Transverse colon (tissue), 4 donors: ENCODE measurements at regions not wholly inside any gene's neighbourhood (a gene's known extent, or its start where the extent isn't known, plus 50 kb on each side); places are given as distances from the start of the nearest gene placed in this dataset.
"Not testable (repeated sequence)": the region's sequence is repeated elsewhere in the genome, so short reads cannot be mapped to it uniquely, and the experiment has no call there.

Source experiments
- DNase-seq: peaks from one replicate; pipeline ENCODE4 v3.0.0-alpha.2; 2019
- H3K27ac ChIP-seq, 4 donors: fragments of 200-600 bp; sonication (generic); 2 replicates each; pipeline ENCODE4 v1.5.1; 2016 to 2018; ENCODE audit warnings: inconsistent platforms in 4 of 4
- H3K27me3 ChIP-seq: fragments of 200-600 bp; sonication (generic); 2 replicates; pipeline ENCODE4 v1.5.1; 2017; ENCODE audit warnings: inconsistent platforms
- H3K36me3 ChIP-seq, 4 donors: fragments of 200-600 bp; sonication (generic); 2 replicates each; pipeline ENCODE4 v1.5.1; 2017 to 2019; ENCODE audit warnings: inconsistent platforms in 4 of 4
- H3K4me1 ChIP-seq, 4 donors: fragments of 200-600 bp; sonication (generic); 2 replicates each; pipeline ENCODE4 v1.5.1; 2017 to 2020; ENCODE audit warnings: inconsistent platforms in 4 of 4
- H3K4me3 ChIP-seq, 4 donors: fragments of 200-600 bp; sonication (generic); 1 replicate in 1 of 4; 2 replicates in 3 of 4; pipeline versions ENCODE4 v1.5.1 to v1.6.1; 2017 to 2019; ENCODE audit warnings: inconsistent platforms in 4 of 4
- H3K9me3 ChIP-seq, 2 donors: fragments of 200-600 bp; sonication (generic); 2 replicates each; pipeline ENCODE4 v1.5.1; 2017 to 2019; ENCODE audit warnings: inconsistent platforms in 2 of 2
- EP300 ChIP-seq: sonication (generic); formaldehyde crosslinking; IDR thresholded peaks from one replicate; pipeline ENCODE4 v1.6.1; 2017; ENCODE audit warnings: antibody characterized with exemption, low read depth
- POLR2A ChIP-seq: fragments of 450-650 bp; IDR thresholded peaks from one replicate; pipeline ENCODE4 v1.6.1; 2016; ENCODE audit warnings: antibody characterized with exemption, mild to moderate bottlenecking, moderate library complexity
- POLR2AphosphoS5 ChIP-seq, 3 donors: sonication (generic); formaldehyde crosslinking; IDR thresholded peaks; one replicate each; pipeline ENCODE4 v1.6.1; 2016; ENCODE audit warnings: antibody characterized with exemption in 3 of 3
- WGBS, 2 donors: methylation state at CpG; one replicate each; pipeline ENCODE4 v1.1.5; 2018; ENCODE audit warnings: low coverage in 1 of 2; 5-methylcytosine and 5-hydroxymethylcytosine counted together
- in situ Hi-C, 4 donors: fragments of 200-750 bp; cut with MboI; loops; one replicate each; pipeline versions ENCODE4 v1.15.0 to v1.15.1; 2017; ENCODE audit warnings: low sequenced_read_pairs in 3 of 4, low pct_ligation_motif_present in 1 of 4, low pct_unique_long_range_greater_than_20kb in 1 of 4
- intact Hi-C: fragments of 100-400 bp; cut with DNase I; formaldehyde crosslinking; loops from one replicate; pipeline ENCODE4 v1.15.1; 2023; ENCODE audit warnings: low total_unique reads
- TF ChIP-seq, protein P1 (sequence below), 5 experiments: fragments of 200-600 bp in 3 of 5; fragments of 450-650 bp in 2 of 5; sonication (generic) in 3 of 5; IDR thresholded peaks; 1 replicate in 2 of 5; 2 replicates in 3 of 5; pipeline ENCODE4 v1.5.1; 2016 to 2017; ENCODE audit warnings: antibody characterized with exemption in 5 of 5, inconsistent platforms in 3 of 5, mild to moderate bottlenecking in 2 of 5, moderate library complexity in 1 of 5

- Histone ChIP-seq H3K27ac (no peak overlapping the region), H3K36me3 (no peaks in the 10 kb centered on the region), H3K4me3 (no peak overlapping the region), H3K9me3 (no peaks in the 10 kb centered on the region), H3K4me1 (no peaks in the 10 kb centered on the region), H3K27me3 (no peaks in the 10 kb centered on the region)
- TF ChIP-seq, protein P1, sequence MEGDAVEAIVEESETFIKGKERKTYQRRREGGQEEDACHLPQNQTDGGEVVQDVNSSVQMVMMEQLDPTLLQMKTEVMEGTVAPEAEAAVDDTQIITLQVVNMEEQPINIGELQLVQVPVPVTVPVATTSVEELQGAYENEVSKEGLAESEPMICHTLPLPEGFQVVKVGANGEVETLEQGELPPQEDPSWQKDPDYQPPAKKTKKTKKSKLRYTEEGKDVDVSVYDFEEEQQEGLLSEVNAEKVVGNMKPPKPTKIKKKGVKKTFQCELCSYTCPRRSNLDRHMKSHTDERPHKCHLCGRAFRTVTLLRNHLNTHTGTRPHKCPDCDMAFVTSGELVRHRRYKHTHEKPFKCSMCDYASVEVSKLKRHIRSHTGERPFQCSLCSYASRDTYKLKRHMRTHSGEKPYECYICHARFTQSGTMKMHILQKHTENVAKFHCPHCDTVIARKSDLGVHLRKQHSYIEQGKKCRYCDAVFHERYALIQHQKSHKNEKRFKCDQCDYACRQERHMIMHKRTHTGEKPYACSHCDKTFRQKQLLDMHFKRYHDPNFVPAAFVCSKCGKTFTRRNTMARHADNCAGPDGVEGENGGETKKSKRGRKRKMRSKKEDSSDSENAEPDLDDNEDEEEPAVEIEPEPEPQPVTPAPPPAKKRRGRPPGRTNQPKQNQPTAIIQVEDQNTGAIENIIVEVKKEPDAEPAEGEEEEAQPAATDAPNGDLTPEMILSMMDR (IDR thresholded peaks at IDR 0.05), result no peak
- TF ChIP-seq EP300, result no peak
- TF ChIP-seq POLR2A, result no peak
- TF ChIP-seq POLR2AphosphoS5 (IDR thresholded peaks at IDR 0.05), result no peak
- in situ Hi-C loops (no loop called here), intact Hi-C loops (no loop called here)
- DNase-seq, result no peak
- 67 to 73% methylated on average over 2 to 3 of the region's 3 CpGs for WGBS, 2 donors
These were observed 90.9 kb downstream of the GPR65 start for GRCh38 chr14:88095791-88096190.

DNA sequence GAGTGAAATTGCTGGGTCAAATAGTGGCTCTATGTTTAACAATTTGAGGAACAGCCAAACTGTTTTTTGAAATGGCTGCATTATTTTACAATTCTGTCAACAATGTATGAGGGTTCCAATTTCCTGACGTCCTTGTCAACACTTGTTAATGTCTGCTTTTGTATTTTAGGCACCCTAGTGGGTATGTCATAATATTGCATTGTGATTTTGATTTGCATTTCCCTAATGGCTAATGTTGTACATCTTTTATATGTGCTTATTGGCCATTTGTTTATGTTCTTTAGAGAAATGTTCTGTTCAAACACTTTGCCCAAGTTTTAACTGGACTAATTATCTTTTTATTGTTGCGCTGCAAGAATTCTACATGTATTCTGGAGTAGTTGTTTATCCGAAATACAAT, 93.2 kb downstream of the GPR65 start:
- Histone ChIP-seq H3K27me3 (no peaks in the 10 kb centered on the region), H3K4me1 (no peaks in the 10 kb centered on the region), H3K36me3 (no peaks in the 10 kb centered on the region), H3K4me3 (no peak overlapping the region), H3K9me3 (no peaks in the 10 kb centered on the region), H3K27ac (no peak overlapping the region)
- TF ChIP-seq, protein P1 (IDR thresholded peaks at IDR 0.05), result no peak
- TF ChIP-seq POLR2AphosphoS5 (IDR thresholded peaks at IDR 0.05), result no peak
- no peak for TF ChIP-seq EP300
- TF ChIP-seq POLR2A, result no peak
- WGBS, 2 donors, result 73 to 81% methylated on average over 3 of the region's 3 CpGs
- in situ Hi-C loops (no loop called here), intact Hi-C loops (no loop called here)
- no peak for DNase-seq

DNA sequence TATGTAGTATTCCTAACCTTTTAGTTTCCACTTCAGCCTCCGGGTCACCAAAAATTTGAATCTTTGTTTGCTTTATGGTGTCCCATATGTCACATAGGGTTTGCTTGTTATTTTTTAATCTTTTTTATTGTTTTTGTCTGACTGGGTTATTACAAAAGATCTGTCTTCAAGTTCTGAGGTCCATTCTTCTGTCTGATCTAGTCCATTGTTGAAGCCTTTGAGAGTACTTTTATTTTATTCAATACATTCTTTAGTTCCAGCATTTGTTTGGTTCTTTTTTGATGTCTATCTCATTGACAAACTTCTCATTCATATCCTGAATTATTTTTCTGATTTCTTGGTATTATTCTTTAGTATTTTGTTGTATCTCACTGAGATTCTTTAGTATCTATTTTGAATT, 99.8 kb downstream of the GPR65 start:
- in situ Hi-C loops, result no loop called here
- DNase-seq, result no peak

DNA sequence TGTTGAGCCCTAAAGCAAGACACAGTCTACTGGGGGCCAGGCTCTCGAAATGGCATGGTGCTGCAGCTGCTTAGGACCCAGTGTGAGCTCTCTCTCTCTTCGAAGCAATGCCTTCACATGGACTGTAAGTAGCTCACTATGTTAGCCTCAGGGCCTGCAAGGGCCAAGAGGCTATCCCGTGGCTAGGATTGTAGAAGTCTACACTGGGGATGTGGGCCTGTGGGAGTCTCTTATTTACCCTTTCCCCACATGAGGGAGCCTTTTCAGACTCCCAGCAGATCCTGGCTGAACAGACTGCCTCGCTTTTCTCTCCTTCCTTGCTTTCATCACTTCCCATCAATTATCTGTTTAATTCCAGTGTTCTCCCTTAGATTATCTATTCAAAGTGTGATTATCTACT, 101.4 kb downstream of the GPR65 start:
- 84% methylated on average over 4 of the region's 4 CpGs; no CpG with 5 or more reads in 1 of the 2 donors for WGBS, 2 donors
- no peak for DNase-seq
- intact Hi-C loops, result no loop called here

More for the DNA sequence above, 99.8 kb downstream of the GPR65 start:
- Histone ChIP-seq H3K27me3 (no peaks in the 10 kb centered on the region), H3K4me3 (no peak overlapping the region), H3K9me3 (no peaks in the 10 kb centered on the region), H3K27ac (no peak overlapping the region), H3K36me3 (no peaks in the 10 kb centered on the region), H3K4me1 (no peaks in the 10 kb centered on the region)
- intact Hi-C loops, result no loop called here
- no peak for TF ChIP-seq POLR2A
- no peak for TF ChIP-seq POLR2AphosphoS5 (IDR thresholded peaks at IDR 0.05)
- no peak for TF ChIP-seq EP300
- WGBS, 2 donors, result 92 to 100% methylated on average over 1 of the region's 1 CpG

DNA sequence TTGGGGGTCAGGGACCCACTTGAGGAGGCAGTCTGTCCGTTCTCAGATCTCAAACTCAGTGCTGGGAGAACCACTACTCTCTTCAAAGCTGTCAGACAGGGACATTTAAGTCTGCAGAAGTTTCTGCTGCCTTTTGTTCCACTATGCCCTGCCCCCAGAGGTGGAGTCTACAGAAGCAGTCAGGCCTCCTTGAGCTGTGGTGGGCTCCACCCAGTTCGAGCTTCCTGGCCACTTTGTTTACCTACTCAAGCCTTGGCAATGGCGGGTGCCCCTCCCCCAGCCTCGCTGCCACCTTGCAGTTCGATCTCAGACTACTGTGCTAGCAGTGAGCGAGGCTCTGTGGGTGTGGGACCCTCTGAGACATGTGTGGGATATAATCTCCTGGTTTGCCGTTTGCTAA, 122.7 kb downstream of the GPR65 start:
- H3K9me3 ChIP-seq, H3K4me1 ChIP-seq, H3K27ac ChIP-seq, H3K4me3 ChIP-seq, in situ Hi-C loops, H3K27me3 ChIP-seq, DNase-seq, H3K36me3 ChIP-seq: not testable (repeated sequence)
- 72% methylated on average over 7 of the region's 7 CpGs; no CpG with 5 or more reads in 1 of the 2 donors for WGBS, 2 donors
- intact Hi-C loops, result loop anchor here (10.0 kb wide), 1 partner anchor 1083 kb away; no protein-coding TSS in a partner anchor

More for the DNA sequence above, 101.4 kb downstream of the GPR65 start:
- TF ChIP-seq, protein P1 (IDR thresholded peaks at IDR 0.05), result no peak
- TF ChIP-seq POLR2AphosphoS5 (IDR thresholded peaks at IDR 0.05) (no peak), EP300 (no peak), POLR2A (no peak)
- Histone ChIP-seq H3K27me3 (no peaks in the 10 kb centered on the region), H3K36me3 (no peaks in the 10 kb centered on the region), H3K4me3 (no peak overlapping the region), H3K4me1 (no peaks in the 10 kb centered on the region), H3K9me3 (no peaks in the 10 kb centered on the region), H3K27ac (no peak overlapping the region)
- in situ Hi-C loops, result no loop called here
